ENCODE measurements at regions not wholly inside any gene's neighbourhood (a gene's known extent, or its start where the extent isn't known, plus 50 kb on each side); places are given as distances from the start of the nearest gene placed in this dataset.
"Not testable (repeated sequence)": the region's sequence is repeated elsewhere in the genome, so short reads cannot be mapped to it uniquely, and the experiment has no call there.

- DNase-seq = no peak
Observed at GRCh38 chr7:81333536-81333935, 414.7 kb upstream of the SEMA3C start.

- no peak for DNase-seq
Observed at GRCh38 chr7:81333004-81333403, 414.2 kb upstream of the SEMA3C start.

- no peak for DNase-seq
Observed at GRCh38 chr7:81331061-81332018, 412.5 kb upstream of the SEMA3C start.

- DNase-seq = no peak
Observed at GRCh38 chr7:81330108-81330507, 411.3 kb upstream of the SEMA3C start.

GRCh38 chr7:81327468-81328266, 408.8 kb upstream of the SEMA3C start:
- DNase-seq = no peak

- no peak for DNase-seq
Observed at GRCh38 chr7:81321949-81322348, 403.1 kb upstream of the SEMA3C start.

GRCh38 chr7:81317741-81318140, 398.9 kb upstream of the SEMA3C start:
- no peak for DNase-seq

- no peak for DNase-seq
Observed at GRCh38 chr7:81308643-81309322, 389.9 kb upstream of the SEMA3C start.

GRCh38 chr7:81301815-81302214, 383.0 kb upstream of the SEMA3C start:
- no peak for DNase-seq

- no peak for DNase-seq
Observed at GRCh38 chr7:81300753-81301152, 381.9 kb upstream of the SEMA3C start.

- DNase-seq = no peak
Observed at GRCh38 chr7:81299711-81300110, 380.9 kb upstream of the SEMA3C start.

GRCh38 chr7:81298951-81299666, 380.3 kb upstream of the SEMA3C start:
- DNase-seq = no peak

- no peak for DNase-seq
Observed at GRCh38 chr7:81297317-81297716, 378.5 kb upstream of the SEMA3C start.

GRCh38 chr7:81296726-81297125, 377.9 kb upstream of the SEMA3C start:
- no peak for DNase-seq

- no peak for DNase-seq
Observed at GRCh38 chr7:81294897-81295515, 376.2 kb upstream of the SEMA3C start.

GRCh38 chr7:81293806-81294205, 375.0 kb upstream of the SEMA3C start:
- DNase-seq = no peak

GRCh38 chr7:81286754-81287153, 367.9 kb upstream of the SEMA3C start:
- DNase-seq = not testable (repeated sequence)

GRCh38 chr7:81285142-81285871, 366.5 kb upstream of the SEMA3C start:
- DNase-seq = no peak

GRCh38 chr7:81284576-81284975, 365.7 kb upstream of the SEMA3C start:
- no peak for DNase-seq

GRCh38 chr7:81280531-81280930, 361.7 kb upstream of the SEMA3C start:
- no peak for DNase-seq

GRCh38 chr7:81277691-81278090, 358.8 kb upstream of the SEMA3C start:
- no peak for DNase-seq
